OCI-LY7 (cell line): ENCODE measurements at regions not wholly inside any gene's neighbourhood (a gene's known extent, or its start where the extent isn't known, plus 50 kb on each side); places are given as distances from the start of the nearest gene placed in this dataset.

Experiments
- EZH2phosphoT487 ChIP-seq: fragments of 200-600 bp; sonication (generic); IDR thresholded peaks from 2 replicates; pipeline ENCODE4 v1.6.1; 2018; ENCODE audit warnings: low read depth, borderline replicate concordance, mild to moderate bottlenecking, mixed run types, antibody characterized with exemption, low read length, moderate library complexity, mixed read lengths
- TF ChIP-seq, protein P1 (sequence below): fragments of 200-600 bp; sonication (generic); conservative IDR thresholded peaks from 2 replicates; pipeline ENCODE4 v1.5.1; 2014; ENCODE audit warnings: mild to moderate bottlenecking, antibody characterized with exemption, low read length, moderate library complexity, mixed read lengths

DNA sequence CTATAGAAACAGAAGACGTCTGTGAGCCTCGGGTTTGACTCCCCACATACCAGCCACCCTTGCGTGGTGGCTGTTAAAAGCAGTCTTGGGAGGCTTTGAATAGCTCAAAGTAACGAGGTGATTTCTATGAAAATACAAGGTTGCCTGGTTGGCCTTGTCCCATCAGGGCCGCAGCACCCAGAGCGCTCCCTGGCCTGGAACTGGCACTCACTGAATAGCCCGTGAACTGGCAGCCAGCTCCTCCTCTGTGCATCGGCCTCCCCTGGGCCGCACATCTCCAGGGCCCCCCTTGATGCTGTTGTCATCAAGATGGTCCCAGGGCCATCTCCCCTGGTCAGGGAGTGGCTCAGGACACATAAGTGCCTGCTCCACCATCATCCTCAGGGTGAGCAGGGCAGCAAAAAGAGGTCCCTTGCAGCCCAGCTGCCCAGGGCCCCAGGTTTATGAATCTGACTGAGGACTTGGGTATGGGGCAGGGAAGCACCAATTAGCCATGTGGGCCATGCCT, 144.6 kb upstream of the PPP1R26 start:
- TF ChIP-seq, protein P1, sequence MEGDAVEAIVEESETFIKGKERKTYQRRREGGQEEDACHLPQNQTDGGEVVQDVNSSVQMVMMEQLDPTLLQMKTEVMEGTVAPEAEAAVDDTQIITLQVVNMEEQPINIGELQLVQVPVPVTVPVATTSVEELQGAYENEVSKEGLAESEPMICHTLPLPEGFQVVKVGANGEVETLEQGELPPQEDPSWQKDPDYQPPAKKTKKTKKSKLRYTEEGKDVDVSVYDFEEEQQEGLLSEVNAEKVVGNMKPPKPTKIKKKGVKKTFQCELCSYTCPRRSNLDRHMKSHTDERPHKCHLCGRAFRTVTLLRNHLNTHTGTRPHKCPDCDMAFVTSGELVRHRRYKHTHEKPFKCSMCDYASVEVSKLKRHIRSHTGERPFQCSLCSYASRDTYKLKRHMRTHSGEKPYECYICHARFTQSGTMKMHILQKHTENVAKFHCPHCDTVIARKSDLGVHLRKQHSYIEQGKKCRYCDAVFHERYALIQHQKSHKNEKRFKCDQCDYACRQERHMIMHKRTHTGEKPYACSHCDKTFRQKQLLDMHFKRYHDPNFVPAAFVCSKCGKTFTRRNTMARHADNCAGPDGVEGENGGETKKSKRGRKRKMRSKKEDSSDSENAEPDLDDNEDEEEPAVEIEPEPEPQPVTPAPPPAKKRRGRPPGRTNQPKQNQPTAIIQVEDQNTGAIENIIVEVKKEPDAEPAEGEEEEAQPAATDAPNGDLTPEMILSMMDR = no peak
- TF ChIP-seq EZH2phosphoT487 = no peak
